ENCODE measurements at regions not wholly inside any gene's neighbourhood (a gene's known extent, or its start where the extent isn't known, plus 50 kb on each side); places are given as distances from the start of the nearest gene placed in this dataset.

GRCh38 chr15:94047566-94047965, 183.8 kb upstream of the MCTP2 start:
- TF ChIP-seq EZH2 (IDR thresholded peaks at IDR 0.05; ENCODE audit: insufficient read depth, poor library complexity, severe bottlenecking), result no peak
- no peak for TF ChIP-seq EZH2phosphoT487 (IDR thresholded peaks at IDR 0.05; ENCODE audit: insufficient read depth, low read depth)
